Activated CD8-positive, alpha-beta T cell treated with anti-CD3 and anti-CD28 coated beads for 36 hours (primary cell): ENCODE measurements at regions not wholly inside any gene's neighbourhood (a gene's known extent, or its start where the extent isn't known, plus 50 kb on each side); places are given as distances from the start of the nearest gene placed in this dataset.

Experiments used
- ATAC-seq: fragments of 200-7000 bp; cut with Tn5 transposase; one replicate; pipeline ENCODE4 v1.10.0; 2021; ENCODE audit warnings: mild to moderate bottlenecking, moderate library complexity
- CTCF ChIA-PET: fragments of 350-600 bp; sonication (Branson Sonifier 250); formaldehyde crosslinking; loops from one replicate; lab custom pipeline; 2021; ENCODE audit warnings: antibody characterized with exemption; lab: Charles Lee
- POLR2A ChIA-PET: fragments of 350-600 bp; sonication (Branson Sonifier 250); formaldehyde crosslinking; loops from one replicate; lab custom pipeline; 2021; ENCODE audit warnings: antibody characterized with exemption; lab: Charles Lee
- DNase-seq: peaks from one replicate; pipeline ENCODE4 v3.0.0-alpha.2; 2020
- H3K27ac Mint-ChIP-seq: one replicate; pipeline ENCODE4 v1.8.0; 2021; ENCODE audit warnings: mild to moderate bottlenecking, mixed read lengths
- H3K27me3 Mint-ChIP-seq: one replicate; pipeline ENCODE4 v1.8.0; 2021; ENCODE audit warnings: mixed read lengths
- H3K36me3 Mint-ChIP-seq: one replicate; pipeline ENCODE4 v1.8.0; 2021; ENCODE audit warnings: low read depth, mixed read lengths
- H3K4me1 Mint-ChIP-seq: one replicate; pipeline ENCODE4 v1.8.0; 2021; ENCODE audit warnings: low read depth, mixed read lengths
- H3K4me3 Mint-ChIP-seq: one replicate; pipeline ENCODE4 v1.8.0; 2021; ENCODE audit warnings: mild to moderate bottlenecking, moderate library complexity, mixed read lengths
- H3K9me3 Mint-ChIP-seq: one replicate; pipeline ENCODE4 v1.8.0; 2021; ENCODE audit warnings: mixed read lengths
- intact Hi-C: fragments of 100-400 bp; cut with micrococcal nuclease; formaldehyde crosslinking; loops from one replicate; pipeline ENCODE4 v1.10.0; 2022
- TF ChIP-seq, protein P1 (sequence below): fragments of 200-600 bp; IDR thresholded peaks from one replicate; pipeline ENCODE4 v1.8.0; 2022; ENCODE audit warnings: antibody characterized with exemption, mild to moderate bottlenecking

DNA sequence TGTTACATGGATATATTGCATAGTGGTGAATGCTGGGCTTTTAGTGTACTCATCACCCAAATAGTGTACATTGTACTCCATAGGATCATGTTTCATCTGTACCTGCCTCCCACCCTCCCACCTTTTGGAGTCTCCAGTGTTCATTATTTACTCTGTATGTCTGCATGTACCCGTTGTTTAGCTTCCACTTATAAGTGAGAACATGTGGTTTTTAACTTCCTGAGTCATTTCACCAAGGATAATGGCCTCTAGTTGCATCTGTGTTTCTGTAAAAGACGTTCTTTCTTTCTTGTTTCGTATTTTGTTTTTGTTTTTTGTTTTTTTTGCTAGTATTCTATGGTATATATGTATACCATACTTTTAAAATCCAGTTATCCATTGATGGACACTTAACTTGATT is 107.5 kb downstream of the MSTN start:
- H3K27me3 Mint-ChIP-seq, result peaks cover 4% of the 10 kb centered on the region
- TF ChIP-seq, protein P1, sequence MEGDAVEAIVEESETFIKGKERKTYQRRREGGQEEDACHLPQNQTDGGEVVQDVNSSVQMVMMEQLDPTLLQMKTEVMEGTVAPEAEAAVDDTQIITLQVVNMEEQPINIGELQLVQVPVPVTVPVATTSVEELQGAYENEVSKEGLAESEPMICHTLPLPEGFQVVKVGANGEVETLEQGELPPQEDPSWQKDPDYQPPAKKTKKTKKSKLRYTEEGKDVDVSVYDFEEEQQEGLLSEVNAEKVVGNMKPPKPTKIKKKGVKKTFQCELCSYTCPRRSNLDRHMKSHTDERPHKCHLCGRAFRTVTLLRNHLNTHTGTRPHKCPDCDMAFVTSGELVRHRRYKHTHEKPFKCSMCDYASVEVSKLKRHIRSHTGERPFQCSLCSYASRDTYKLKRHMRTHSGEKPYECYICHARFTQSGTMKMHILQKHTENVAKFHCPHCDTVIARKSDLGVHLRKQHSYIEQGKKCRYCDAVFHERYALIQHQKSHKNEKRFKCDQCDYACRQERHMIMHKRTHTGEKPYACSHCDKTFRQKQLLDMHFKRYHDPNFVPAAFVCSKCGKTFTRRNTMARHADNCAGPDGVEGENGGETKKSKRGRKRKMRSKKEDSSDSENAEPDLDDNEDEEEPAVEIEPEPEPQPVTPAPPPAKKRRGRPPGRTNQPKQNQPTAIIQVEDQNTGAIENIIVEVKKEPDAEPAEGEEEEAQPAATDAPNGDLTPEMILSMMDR, result no peak
- no peak overlapping the region for H3K4me3 Mint-ChIP-seq
- no peaks in the 10 kb centered on the region for H3K9me3 Mint-ChIP-seq
- ATAC-seq (no peak), DNase-seq (no peak)
- CTCF ChIA-PET, result no interaction called here
- POLR2A ChIA-PET, result no interaction called here
- H3K36me3 Mint-ChIP-seq, result no peaks in the 10 kb centered on the region
- H3K27ac Mint-ChIP-seq, result no peak overlapping the region
- intact Hi-C loops, result no loop called here
- no peaks in the 10 kb centered on the region for H3K4me1 Mint-ChIP-seq

DNA sequence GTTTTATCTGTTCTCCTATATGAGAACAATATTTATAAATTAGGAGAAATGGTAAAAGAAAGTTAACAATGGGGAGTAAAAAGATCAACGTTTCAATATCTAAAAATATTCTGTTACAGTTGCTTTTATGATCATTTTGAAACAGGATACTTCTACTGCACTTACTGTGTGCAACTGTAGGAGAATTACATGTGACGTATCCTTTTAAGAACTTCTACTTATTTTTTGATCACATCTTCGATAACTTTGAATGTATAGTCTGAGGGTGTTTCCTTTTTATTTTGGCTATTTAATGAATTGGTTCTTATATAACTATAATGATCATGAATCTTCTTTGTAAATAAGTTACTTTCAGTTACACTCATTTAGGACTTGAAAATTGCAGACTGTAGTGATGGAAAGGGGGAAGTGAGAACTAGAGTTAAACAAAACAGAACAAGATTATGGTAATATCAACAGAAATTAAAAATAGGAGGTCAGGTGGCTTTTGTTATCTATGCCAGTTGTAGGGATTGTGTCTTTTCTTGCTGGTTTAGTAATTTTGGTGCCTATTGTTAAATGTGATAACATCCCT is 109.9 kb downstream of the MSTN start:
- ChIA-PET CTCF (no interaction called here), POLR2A (no interaction called here)
- intact Hi-C loops, result no loop called here

DNA sequence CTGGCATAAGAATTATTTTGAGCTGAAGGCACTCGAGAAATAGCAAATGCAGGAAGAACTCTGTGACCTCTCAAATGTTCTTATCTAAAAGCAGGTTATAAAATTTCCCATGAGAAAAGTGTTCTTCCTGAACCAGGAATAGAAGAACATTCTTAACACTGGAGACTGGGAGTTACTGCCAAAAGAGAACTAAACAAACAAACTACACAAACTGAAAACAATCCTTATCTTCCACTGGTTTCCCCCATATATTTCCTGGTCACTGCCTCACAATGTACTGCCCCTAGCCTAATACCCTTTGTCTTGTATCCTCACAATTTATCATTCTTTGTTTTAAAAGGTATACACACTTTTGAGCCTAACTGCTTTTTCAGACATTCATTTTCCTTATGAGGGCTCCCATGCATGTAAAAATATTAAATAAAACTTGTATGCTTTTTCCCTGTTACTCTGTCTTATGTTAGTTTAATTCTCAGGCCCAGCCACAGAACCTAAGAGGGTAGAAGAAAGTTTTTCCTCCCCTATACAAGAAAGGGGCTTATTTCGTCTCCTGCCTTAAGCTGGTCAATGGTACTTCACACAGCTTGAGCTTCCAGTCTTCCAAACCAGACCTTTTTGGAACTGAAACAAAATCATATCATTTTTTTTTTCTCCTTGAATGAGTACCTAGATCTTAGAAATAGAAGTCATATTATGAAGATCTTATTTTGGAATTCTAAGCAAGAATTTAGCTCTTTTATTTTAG is 110.6 kb downstream of the MSTN start:
- CTCF ChIA-PET, result no interaction called here
- TF ChIP-seq, protein P1, result no peak
- Mint-ChIP-seq H3K27ac (no peak overlapping the region), H3K9me3 (no peaks in the 10 kb centered on the region), H3K4me1 (no peaks in the 10 kb centered on the region), H3K4me3 (no peak overlapping the region), H3K27me3 (peaks cover 4% of the 10 kb centered on the region), H3K36me3 (no peaks in the 10 kb centered on the region)
- intact Hi-C loops, result no loop called here
- no peak for DNase-seq
- ATAC-seq, result no peak
- POLR2A ChIA-PET, result no interaction called here

More for the DNA sequence above, 109.9 kb downstream of the MSTN start:
- ATAC-seq, result no peak
- no peak for DNase-seq
- H3K9me3 Mint-ChIP-seq, result no peaks in the 10 kb centered on the region
- H3K36me3 Mint-ChIP-seq, result no peaks in the 10 kb centered on the region
- no peak overlapping the region for H3K4me3 Mint-ChIP-seq
- H3K27ac Mint-ChIP-seq, result no peak overlapping the region
- H3K4me1 Mint-ChIP-seq, result no peaks in the 10 kb centered on the region
- TF ChIP-seq, protein P1, result no peak
- peaks cover 4% of the 10 kb centered on the region for H3K27me3 Mint-ChIP-seq

DNA sequence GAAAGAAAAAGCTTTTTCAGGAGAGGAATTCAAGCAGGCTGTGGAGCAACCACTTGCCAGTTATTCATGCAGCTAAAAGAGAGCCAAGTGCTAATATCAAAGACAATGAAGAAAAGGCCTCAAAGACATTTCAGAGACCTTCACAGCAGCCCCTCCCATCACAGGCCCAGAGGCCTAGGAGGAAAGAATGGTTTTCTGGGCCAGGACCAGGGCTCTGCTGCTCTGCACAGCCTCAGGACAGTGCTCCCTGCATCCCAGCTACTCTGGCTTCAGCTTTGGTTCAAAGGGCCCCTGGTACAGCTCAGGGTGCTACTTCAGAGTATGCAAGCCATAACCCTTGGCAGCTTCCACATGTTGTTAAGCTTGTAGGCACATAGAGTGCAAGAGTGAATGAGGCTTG is 119.5 kb downstream of the MSTN start:
- Mint-ChIP-seq H3K4me1 (no peaks in the 10 kb centered on the region), H3K27me3 (no peaks in the 10 kb centered on the region), H3K9me3 (peaks cover 34% of the 10 kb centered on the region), H3K4me3 (no peak overlapping the region), H3K36me3 (no peaks in the 10 kb centered on the region), H3K27ac (no peak overlapping the region)
- POLR2A ChIA-PET, result no interaction called here
- TF ChIP-seq, protein P1, result no peak
- ATAC-seq (no peak), DNase-seq (no peak)
- intact Hi-C loops, result no loop called here
- CTCF ChIA-PET, result no interaction called here

DNA sequence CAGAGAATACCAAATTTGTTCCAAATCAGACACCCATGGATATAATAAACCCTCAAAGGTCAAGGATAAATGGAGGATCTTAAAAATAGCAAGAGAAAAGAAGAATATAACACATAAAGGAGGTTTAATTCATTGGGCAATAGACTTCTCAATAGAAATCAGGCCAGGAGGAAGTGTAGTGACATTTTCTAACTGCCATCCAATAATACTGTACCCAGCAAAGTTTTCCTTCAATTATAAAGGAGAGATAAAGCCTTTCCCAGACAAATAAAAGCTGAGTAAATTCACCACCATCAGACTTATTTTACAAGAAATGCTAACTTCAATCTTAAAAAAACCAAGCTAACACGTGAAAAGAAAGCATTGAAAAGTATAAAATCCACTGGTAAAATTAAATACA is 121.6 kb downstream of the MSTN start:
- peaks cover 34% of the 10 kb centered on the region for H3K9me3 Mint-ChIP-seq
- no peaks in the 10 kb centered on the region for H3K4me1 Mint-ChIP-seq
- TF ChIP-seq, protein P1, result no peak
- DNase-seq (no peak), ATAC-seq (no peak)
- no peaks in the 10 kb centered on the region for H3K36me3 Mint-ChIP-seq
- ChIA-PET POLR2A (no interaction called here), CTCF (interaction anchor here (0.9 kb wide), 1 partner anchor 13 kb away, joined by 3 read pairs; no protein-coding TSS in a partner anchor)
- no peaks in the 10 kb centered on the region for H3K27me3 Mint-ChIP-seq
- H3K4me3 Mint-ChIP-seq, result no peak overlapping the region
- intact Hi-C loops, result no loop called here
- no peak overlapping the region for H3K27ac Mint-ChIP-seq
